WTC11 (cell line): ENCODE measurements at regions not wholly inside any gene's neighbourhood (a gene's known extent, or its start where the extent isn't known, plus 50 kb on each side); places are given as distances from the start of the nearest gene placed in this dataset.

ENCODE experiments used
- NFE2L1 ChIP-seq: sonication (generic); formaldehyde crosslinking; IDR thresholded peaks from 2 replicates; pipeline ENCODE4 v1.8.1; 2023; ENCODE audit warnings: missing genetic modification reagents
- ZNF138 ChIP-seq: sonication (generic); formaldehyde crosslinking; conservative IDR thresholded peaks from 2 replicates; pipeline ENCODE4 v1.8.1; 2022; ENCODE audit warnings: mild to moderate bottlenecking, moderate library complexity, missing genetic modification reagents
- TF ChIP-seq, protein P1 (sequence below): sonication (generic); formaldehyde crosslinking; IDR thresholded peaks from 2 replicates; pipeline ENCODE4 v1.8.1; 2022; ENCODE audit warnings: mild to moderate bottlenecking, moderate library complexity, missing genetic modification reagents
- TF ChIP-seq, protein P2 (sequence below): sonication (generic); formaldehyde crosslinking; IDR thresholded peaks from 2 replicates; pipeline ENCODE4 v1.8.1; 2023; ENCODE audit warnings: mild to moderate bottlenecking, missing genetic modification reagents, moderate library complexity

DNA sequence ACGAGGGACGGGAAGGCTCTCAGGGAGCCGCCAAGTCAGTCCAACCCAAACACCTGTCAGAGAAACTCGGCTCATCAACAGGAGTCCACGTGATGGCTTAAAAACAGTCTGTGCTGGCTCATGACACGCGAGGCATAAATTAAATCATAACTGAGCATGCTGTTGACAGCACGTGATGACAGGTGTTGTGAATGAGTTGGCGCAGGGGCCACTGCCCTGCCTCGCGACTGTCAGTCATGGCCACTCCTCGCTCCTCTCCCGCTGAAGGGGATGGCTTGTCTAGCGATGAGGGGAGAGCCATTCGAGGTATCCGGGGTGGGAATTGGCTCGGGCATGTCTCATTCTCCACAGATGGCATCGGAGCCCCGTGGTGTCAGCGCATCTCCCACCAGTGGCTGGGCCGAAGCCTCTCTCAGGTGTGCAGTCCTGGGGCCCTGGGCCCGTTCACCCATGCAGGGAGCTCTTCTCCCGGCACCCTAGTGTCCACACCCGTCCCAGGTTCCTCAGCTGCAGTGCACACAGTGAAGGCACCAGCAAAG lies 313.3 kb downstream of the BMP7 start:
- TF ChIP-seq NFE2L1 (CRISPR knock-in tag) (no peak), ZNF138 (CRISPR knock-in tag) (no peak)
- TF ChIP-seq, protein P1, sequence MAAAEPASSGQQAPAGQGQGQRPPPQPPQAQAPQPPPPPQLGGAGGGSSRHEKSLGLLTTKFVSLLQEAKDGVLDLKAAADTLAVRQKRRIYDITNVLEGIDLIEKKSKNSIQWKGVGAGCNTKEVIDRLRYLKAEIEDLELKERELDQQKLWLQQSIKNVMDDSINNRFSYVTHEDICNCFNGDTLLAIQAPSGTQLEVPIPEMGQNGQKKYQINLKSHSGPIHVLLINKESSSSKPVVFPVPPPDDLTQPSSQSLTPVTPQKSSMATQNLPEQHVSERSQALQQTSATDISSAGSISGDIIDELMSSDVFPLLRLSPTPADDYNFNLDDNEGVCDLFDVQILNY (CRISPR knock-in tag), result no peak
- TF ChIP-seq, protein P2, sequence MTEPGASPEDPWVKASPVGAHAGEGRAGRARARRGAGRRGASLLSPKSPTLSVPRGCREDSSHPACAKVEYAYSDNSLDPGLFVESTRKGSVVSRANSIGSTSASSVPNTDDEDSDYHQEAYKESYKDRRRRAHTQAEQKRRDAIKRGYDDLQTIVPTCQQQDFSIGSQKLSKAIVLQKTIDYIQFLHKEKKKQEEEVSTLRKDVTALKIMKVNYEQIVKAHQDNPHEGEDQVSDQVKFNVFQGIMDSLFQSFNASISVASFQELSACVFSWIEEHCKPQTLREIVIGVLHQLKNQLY, result no peak
